GM23338 (cell line): ENCODE measurements at regions not wholly inside any gene's neighbourhood (a gene's known extent, or its start where the extent isn't known, plus 50 kb on each side); places are given as distances from the start of the nearest gene placed in this dataset.

Experiments
- ATAC-seq: fragments of 200-7000 bp; cut with Tn5 transposase; 3 replicates; pipeline ENCODE4 v1.9.1; 2020
- DNase-seq: peaks from one replicate; pipeline ENCODE4 v3.0.0-alpha.2; 2015; ENCODE audit warnings: low spot score
- H2AFZ ChIP-seq: fragments of 200-600 bp; sonication (generic); 2 replicates; pipeline ENCODE4 v1.8.0; 2016; ENCODE audit warnings: antibody characterized with exemption, mild to moderate bottlenecking, moderate library complexity
- H3F3A ChIP-seq: fragments of 200-600 bp; sonication (generic); replicated peaks from 2 replicates; pipeline ENCODE4 v1.8.0; 2017; ENCODE audit warnings: antibody characterized with exemption, mixed run types, low read depth
- H3K27ac ChIP-seq: fragments of 200-600 bp; sonication (generic); 2 replicates; pipeline ENCODE4 v1.6.1; 2016; ENCODE audit warnings: low read depth
- H3K27me3 ChIP-seq: fragments of 200-600 bp; sonication (generic); 2 replicates; pipeline ENCODE4 v1.8.0; 2016; ENCODE audit warnings: mild to moderate bottlenecking, mixed run types, moderate library complexity; ENCODE audit not compliant: insufficient read depth
- H3K36me3 ChIP-seq: fragments of 200-600 bp; sonication (generic); 2 replicates; pipeline ENCODE4 v1.8.0; 2016; ENCODE audit warnings: mild to moderate bottlenecking; ENCODE audit not compliant: insufficient read depth
- H3K4me1 ChIP-seq: fragments of 200-600 bp; sonication (generic); 2 replicates; pipeline ENCODE4 v1.8.0; 2016; ENCODE audit warnings: mild to moderate bottlenecking, moderate library complexity; ENCODE audit not compliant: insufficient read depth
- H3K4me2 ChIP-seq: fragments of 200-600 bp; sonication (generic); 2 replicates; pipeline ENCODE4 v1.7.1; 2017; ENCODE audit warnings: mixed run types
- H3K4me3 ChIP-seq: fragments of 200-600 bp; sonication (generic); 2 replicates; pipeline ENCODE4 v1.6.1; 2016; ENCODE audit warnings: mixed run types
- H3K79me2 ChIP-seq: fragments of 200-600 bp; sonication (generic); replicated peaks from 2 replicates; pipeline ENCODE4 v1.8.0; 2017; ENCODE audit warnings: mild to moderate bottlenecking; ENCODE audit not compliant: insufficient read depth
- H3K9me2 ChIP-seq: fragments of 200-600 bp; sonication (generic); 2 replicates; pipeline ENCODE4 v1.8.0; 2017; ENCODE audit not compliant: insufficient read depth
- H4K20me1 ChIP-seq: fragments of 200-600 bp; sonication (generic); replicated peaks from 2 replicates; pipeline ENCODE4 v1.8.0; 2017; ENCODE audit warnings: mild to moderate bottlenecking; ENCODE audit not compliant: insufficient read depth
- H3K27ac Mint-ChIP-seq: 2 replicates; pipeline ENCODE4 v1.8.0; 2020; ENCODE audit warnings: inconsistent platforms, mild to moderate bottlenecking, moderate library complexity, mixed read lengths
- H3K27me3 Mint-ChIP-seq: 3 replicates; pipeline ENCODE4 v1.8.0; 2022; ENCODE audit warnings: low read depth, mild to moderate bottlenecking, moderate library complexity, mixed read lengths, inconsistent platforms; ENCODE audit not compliant: insufficient read depth, poor library complexity
- H3K36me3 Mint-ChIP-seq: 3 replicates; pipeline ENCODE4 v1.8.0; 2021; ENCODE audit warnings: low read depth, mild to moderate bottlenecking, inconsistent platforms, moderate library complexity, mixed read lengths
- H3K4me1 Mint-ChIP-seq: 3 replicates; pipeline ENCODE4 v1.8.0; 2020; ENCODE audit warnings: mild to moderate bottlenecking, inconsistent platforms, mixed read lengths
- H3K4me3 Mint-ChIP-seq: 3 replicates; pipeline ENCODE4 v1.8.0; 2021; ENCODE audit warnings: moderate library complexity, mild to moderate bottlenecking, inconsistent platforms, mixed read lengths
- H3K9me3 Mint-ChIP-seq: 3 replicates; pipeline ENCODE4 v1.8.0; 2020; ENCODE audit warnings: moderate library complexity, mild to moderate bottlenecking, inconsistent platforms, mixed read lengths
- CREB1 ChIP-seq: fragments of 250-450 bp; sonication (Bioruptor Pico); IDR thresholded peaks from 2 replicates; pipeline ENCODE4 v1.5.0; 2020; ENCODE audit warnings: low read depth, mild to moderate bottlenecking, moderate library complexity
- ETS1 ChIP-seq: IDR thresholded peaks from 2 replicates; pipeline ENCODE4 v1.6.1; 2016; ENCODE audit warnings: antibody characterized with exemption
- EZH2phosphoT487 ChIP-seq: fragments of 200-600 bp; sonication (generic); IDR thresholded peaks from one replicate; pipeline ENCODE4 v1.8.1; 2018; ENCODE audit warnings: antibody characterized with exemption; ENCODE audit not compliant: unreplicated experiment
- JUNB ChIP-seq: IDR thresholded peaks from one replicate; pipeline ENCODE4 v1.6.1; 2016; ENCODE audit warnings: antibody characterized with exemption; ENCODE audit not compliant: unreplicated experiment
- POLR2AphosphoS5 ChIP-seq: IDR thresholded peaks from 2 replicates; pipeline ENCODE4 v1.6.1; 2016; ENCODE audit warnings: antibody characterized with exemption, low read depth
- REST ChIP-seq: IDR thresholded peaks from one replicate; pipeline ENCODE4 v1.6.1; 2018; ENCODE audit warnings: antibody characterized with exemption; ENCODE audit not compliant: unreplicated experiment
- STAT1 ChIP-seq: IDR thresholded peaks from one replicate; pipeline ENCODE4 v1.6.1; 2016; ENCODE audit warnings: antibody characterized with exemption; ENCODE audit not compliant: unreplicated experiment
- ZNF114 ChIP-seq: fragments of 250-450 bp; sonication (Bioruptor Pico); IDR thresholded peaks from 2 replicates; pipeline ENCODE4 v1.5.0; 2020; ENCODE audit warnings: mild to moderate bottlenecking, moderate library complexity
- ZNF462 ChIP-seq: fragments of 250-450 bp; sonication (Bioruptor Pico); IDR thresholded peaks from 2 replicates; pipeline ENCODE4 v1.5.0; 2020; ENCODE audit warnings: mild to moderate bottlenecking, moderate library complexity
- TF ChIP-seq, protein P1 (sequence below), 2 experiments: fragments of 200-600 bp in 1 of 2; sonication (generic) in 1 of 2; conservative IDR thresholded peaks; 2 replicates each; pipeline versions ENCODE4 v1.5.1 to v1.6.1; 2016 to 2017; ENCODE audit warnings: antibody characterized with exemption in 2 of 2, low read depth in 2 of 2, mild to moderate bottlenecking in 2 of 2, moderate library complexity in 1 of 2

DNA sequence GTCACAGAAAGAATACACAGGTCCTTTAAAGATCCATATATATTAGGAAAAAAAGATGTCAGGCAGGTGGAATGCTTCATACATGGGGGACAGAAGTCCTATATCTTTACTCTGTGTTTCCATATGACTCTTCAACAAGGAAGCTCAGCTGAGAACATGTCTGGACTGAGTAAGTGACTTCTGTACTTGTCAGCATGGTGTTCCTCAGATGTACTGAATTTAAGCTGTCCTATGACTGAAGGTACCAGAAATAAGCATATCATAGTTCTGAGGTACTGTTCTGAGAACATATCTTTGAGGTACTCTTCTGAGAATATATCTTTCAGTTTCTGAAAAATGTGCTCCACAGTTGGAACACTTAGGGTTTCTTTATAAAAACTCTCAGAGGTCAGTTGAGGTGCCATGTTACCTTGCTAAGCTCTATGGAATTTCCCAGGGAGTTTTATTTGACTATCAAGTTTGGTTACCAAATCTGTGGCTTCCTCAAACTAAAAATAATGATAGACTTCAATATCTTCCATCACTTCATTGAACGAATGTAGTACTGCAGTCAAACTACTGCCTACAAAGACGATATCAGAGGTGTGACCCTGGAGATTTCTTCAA is 597.2 kb upstream of the GNPDA2 start:
- TF ChIP-seq POLR2AphosphoS5, result no peak
- TF ChIP-seq REST, result no peak
- TF ChIP-seq ETS1, result no peak
- no peak for TF ChIP-seq CREB1 (CRISPR knock-in tag)
- no peak for TF ChIP-seq EZH2phosphoT487
- TF ChIP-seq STAT1, result no peak
- TF ChIP-seq ZNF462 (CRISPR knock-in tag), result no peak
- TF ChIP-seq JUNB, result no peak
- TF ChIP-seq, protein P1, sequence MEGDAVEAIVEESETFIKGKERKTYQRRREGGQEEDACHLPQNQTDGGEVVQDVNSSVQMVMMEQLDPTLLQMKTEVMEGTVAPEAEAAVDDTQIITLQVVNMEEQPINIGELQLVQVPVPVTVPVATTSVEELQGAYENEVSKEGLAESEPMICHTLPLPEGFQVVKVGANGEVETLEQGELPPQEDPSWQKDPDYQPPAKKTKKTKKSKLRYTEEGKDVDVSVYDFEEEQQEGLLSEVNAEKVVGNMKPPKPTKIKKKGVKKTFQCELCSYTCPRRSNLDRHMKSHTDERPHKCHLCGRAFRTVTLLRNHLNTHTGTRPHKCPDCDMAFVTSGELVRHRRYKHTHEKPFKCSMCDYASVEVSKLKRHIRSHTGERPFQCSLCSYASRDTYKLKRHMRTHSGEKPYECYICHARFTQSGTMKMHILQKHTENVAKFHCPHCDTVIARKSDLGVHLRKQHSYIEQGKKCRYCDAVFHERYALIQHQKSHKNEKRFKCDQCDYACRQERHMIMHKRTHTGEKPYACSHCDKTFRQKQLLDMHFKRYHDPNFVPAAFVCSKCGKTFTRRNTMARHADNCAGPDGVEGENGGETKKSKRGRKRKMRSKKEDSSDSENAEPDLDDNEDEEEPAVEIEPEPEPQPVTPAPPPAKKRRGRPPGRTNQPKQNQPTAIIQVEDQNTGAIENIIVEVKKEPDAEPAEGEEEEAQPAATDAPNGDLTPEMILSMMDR (conservative IDR thresholded peaks at IDR 0.05; ENCODE audit: low read depth in 2 of 2), result no peak
- TF ChIP-seq ZNF114 (CRISPR knock-in tag), result no peak
- no peak for ATAC-seq
- no peak overlapping the region for H3K27ac Mint-ChIP-seq
- H3K9me3 Mint-ChIP-seq, result peaks cover 73% of the 10 kb centered on the region
- Histone ChIP-seq H3K27me3 (no peaks in the 10 kb centered on the region), H2AFZ (no peak overlapping the region), H3K4me2 (no peak overlapping the region), H3K4me3 (no peak overlapping the region), H4K20me1 (no peaks in the 10 kb centered on the region), H3F3A (no peaks in the 10 kb centered on the region), H3K36me3 (no peaks in the 10 kb centered on the region), H3K79me2 (no peaks in the 10 kb centered on the region), H3K4me1 (no peaks in the 10 kb centered on the region), H3K27ac (no peak overlapping the region), H3K9me2 (peaks cover 3% of the 10 kb centered on the region)
- H3K4me3 Mint-ChIP-seq, result no peak overlapping the region
- H3K36me3 Mint-ChIP-seq, result peaks cover 2% of the 10 kb centered on the region; the same call in 1 of the 3 replicates
- H3K27me3 Mint-ChIP-seq, result peaks cover 2% of the 10 kb centered on the region
- H3K4me1 Mint-ChIP-seq, result no peaks in the 10 kb centered on the region
- DNase-seq, result no peak
